K562 (cell line): ENCODE measurements at regions not wholly inside any gene's neighbourhood (a gene's known extent, or its start where the extent isn't known, plus 50 kb on each side); places are given as distances from the start of the nearest gene placed in this dataset.

Experiments used
- ATAC-seq: fragments of 200-7000 bp; cut with Tn5 transposase; 3 replicates; pipeline ENCODE4 v1.9.1; 2020; ENCODE audit warnings: moderate library complexity
- BruUV-seq: library from RNA; stranded (reverse); fragments of 400-500 nt; replicated peaks from 2 replicates; lab custom pipeline; 2021; lab: Mats Ljungman, UMichigan
- CTCF ChIA-PET: fragments of 300-600 bp; formaldehyde crosslinking; extraction: SDS; loops from one replicate; lab custom pipeline; 2021; ENCODE audit warnings: low intra/inter-chr PET ratio; lab: Yijun Ruan, JAX
- POLR2A ChIA-PET: fragments of 300-600, 350-650 bp; sonication (Branson Sonifier 250); formaldehyde crosslinking; extraction: SDS; loops from one replicate; lab custom pipeline; 2021; ENCODE audit warnings: antibody characterized with exemption, inconsistent platforms; lab: Yijun Ruan, JAX
- DNase-seq, 4 experiments: peaks; one replicate each; pipeline versions ENCODE4 v3.0.0 to v3.0.0-alpha.2; 2011 to 2018; ENCODE audit warnings: low spot score in 3 of 4, mixed read lengths in 3 of 4; ENCODE audit errors: extremely low read depth in 1 of 4
- FAIRE-seq: peaks from 2 replicates; lab custom pipeline; 2011; peaks lifted over from hg19 to GRCh38; lab: Jason Lieb, UNC
- H2AFZ ChIP-seq: 2 replicates; pipeline ENCODE4 v1.6.0; 2011; ENCODE audit warnings: low read depth, low read length, control low read depth, inconsistent platforms
- H3K27ac ChIP-seq: fragments of 200-600 bp; 3 replicates; pipeline ENCODE4 v1.8.0; 2011; ENCODE audit warnings: low read depth, mild to moderate bottlenecking, control low read depth, inconsistent platforms, low read length, moderate library complexity, mixed read lengths; ENCODE audit errors: extremely low read depth
- H3K27me3 ChIP-seq, 2 experiments: fragments of 300-600 bp in 1 of 2; 2 replicates in 1 of 2; 3 replicates in 1 of 2; pipeline versions ENCODE4 v1.6.0 to v1.8.0; 2011; ENCODE audit warnings: inconsistent platforms in 2 of 2, low read length in 2 of 2, mild to moderate bottlenecking in 1 of 2, mixed read lengths in 1 of 2, moderate library complexity in 1 of 2; ENCODE audit not compliant: control insufficient read depth in 2 of 2, insufficient read depth in 2 of 2
- H3K36me3 ChIP-seq: fragments of 300-600 bp; 3 replicates; pipeline ENCODE4 v1.8.0; 2011; ENCODE audit warnings: mild to moderate bottlenecking, low read length, inconsistent platforms; ENCODE audit not compliant: control insufficient read depth, insufficient read depth
- H3K4me1 ChIP-seq, 2 experiments: fragments of 200-600 bp in 1 of 2; replicated peaks in 1 of 2; 2 replicates in 1 of 2; 3 replicates in 1 of 2; pipeline versions ENCODE4 v1.5.1 to v1.8.0; 2011; ENCODE audit warnings: inconsistent platforms in 2 of 2, low read length in 2 of 2, mild to moderate bottlenecking in 1 of 2, mixed read lengths in 1 of 2, moderate library complexity in 1 of 2; ENCODE audit not compliant: control insufficient read depth in 2 of 2, insufficient read depth in 2 of 2
- H3K4me2 ChIP-seq: 2 replicates; pipeline ENCODE4 v1.6.1; 2011; ENCODE audit warnings: low read length, control low read depth, inconsistent platforms, mixed read lengths; ENCODE audit not compliant: insufficient read depth
- H3K4me3 ChIP-seq: fragments of 200-600 bp; sonication (generic), shearing (Covaris generic); 2 replicates; pipeline ENCODE4 v1.5.1; 2016; ENCODE audit warnings: control low read depth, inconsistent platforms
- H3K79me2 ChIP-seq: fragments of 200-600 bp; 3 replicates; pipeline ENCODE4 v1.8.0; 2011; ENCODE audit warnings: low read length, inconsistent platforms; ENCODE audit not compliant: control insufficient read depth, insufficient read depth
- H3K9ac ChIP-seq, 2 experiments: 2 replicates each; pipeline versions ENCODE4 v1.6.0 to v1.6.1; 2011; ENCODE audit warnings: low read depth in 2 of 2, low read length in 2 of 2, control low read depth in 1 of 2, inconsistent platforms in 1 of 2, mild to moderate bottlenecking in 1 of 2, mixed read lengths in 1 of 2; ENCODE audit not compliant: insufficient read depth in 1 of 2
- H3K9me1 ChIP-seq: one replicate; pipeline ENCODE4 v1.6.0; 2011; ENCODE audit warnings: inconsistent platforms, mild to moderate bottlenecking, low read length, moderate library complexity; ENCODE audit not compliant: control insufficient read depth, insufficient read depth
- H3K9me3 ChIP-seq: replicated peaks from 2 replicates; pipeline ENCODE4 v1.5.1; 2011; ENCODE audit warnings: low read depth, low read length, inconsistent platforms; ENCODE audit not compliant: control insufficient read depth, insufficient read depth
- H4K20me1 ChIP-seq: replicated peaks from 2 replicates; pipeline ENCODE4 v1.6.1; 2011; ENCODE audit warnings: low read length, inconsistent platforms, mixed read lengths; ENCODE audit not compliant: control insufficient read depth, insufficient read depth
- BDP1 ChIP-seq: IDR thresholded peaks from 3 replicates; pipeline ENCODE4 v1.6.1; 2011; ENCODE audit not compliant: insufficient read length, insufficient read depth
- CEBPG ChIP-seq, 3 experiments: fragments of 200-800 bp in 1 of 3; sonication (Bioruptor generic) in 1 of 3; sonication (generic) in 1 of 3; formaldehyde crosslinking in 1 of 3; IDR thresholded peaks in 2 of 3; conservative IDR thresholded peaks in 1 of 3; 2 replicates each; pipeline versions ENCODE4 v1.6.1 to v1.8.0; 2016 to 2022; ENCODE audit warnings: missing compliant biosample characterization in 2 of 3, missing genetic modification characterization in 2 of 3, mild to moderate bottlenecking in 1 of 3, missing genetic modification reagents in 1 of 3
- GABPA ChIP-seq: fragments of 200-800 bp; sonication (Bioruptor generic); conservative IDR thresholded peaks from 2 replicates; pipeline ENCODE4 v1.6.1; 2016; ENCODE audit warnings: low read depth, missing genetic modification characterization, missing compliant biosample characterization
- GTF2F1 ChIP-seq: IDR thresholded peaks from 2 replicates; pipeline ENCODE4 v1.6.1; 2011; ENCODE audit warnings: low read depth, low read length, improper control_type of control experiment
- HNRNPK ChIP-seq: fragments of 200-400 bp; formaldehyde crosslinking; IDR thresholded peaks from one replicate; pipeline ENCODE4 v1.6.1; 2018; ENCODE audit warnings: mild to moderate bottlenecking, low read depth, low read length; ENCODE audit not compliant: poor library complexity, severe bottlenecking
- MEF2A ChIP-seq: IDR thresholded peaks from 2 replicates; pipeline ENCODE4 v1.6.1; 2011; ENCODE audit warnings: low read depth, mild to moderate bottlenecking, low read length, moderate library complexity; ENCODE audit not compliant: control insufficient read depth
- POLR2AphosphoS5 ChIP-seq: IDR thresholded peaks from 2 replicates; pipeline ENCODE4 v1.6.1; 2011; ENCODE audit warnings: mild to moderate bottlenecking, low read depth, low read length, moderate library complexity; ENCODE audit not compliant: control insufficient read depth, insufficient read depth
- PURB ChIP-seq: sonication (generic); formaldehyde crosslinking; IDR thresholded peaks from 2 replicates; pipeline ENCODE4 v1.9.0; 2021; ENCODE audit warnings: low read depth, mild to moderate bottlenecking, missing genetic modification reagents
- RBM22 ChIP-seq: fragments of 200-400 bp; formaldehyde crosslinking; IDR thresholded peaks from 2 replicates; pipeline ENCODE4 v1.6.1; 2018; ENCODE audit warnings: low read length, low read depth; ENCODE audit not compliant: poor library complexity, severe bottlenecking
- TAF15 ChIP-seq: fragments of 200-400 bp; formaldehyde crosslinking; IDR thresholded peaks from 2 replicates; pipeline ENCODE4 v1.6.1; 2017; ENCODE audit warnings: mild to moderate bottlenecking, low read depth, low read length, moderate library complexity
- ZNF146 ChIP-seq: IDR thresholded peaks from one replicate; pipeline ENCODE4 v1.6.1; 2018; ENCODE audit warnings: missing compliant biosample characterization; ENCODE audit not compliant: unreplicated experiment
- ZNF41 ChIP-seq: fragments of 250-450 bp; sonication (Bioruptor Pico); conservative IDR thresholded peaks from 2 replicates; pipeline ENCODE4 v1.4.0; 2020; ENCODE audit warnings: mild to moderate bottlenecking
- ZNF444 ChIP-seq: fragments of 250-450 bp; sonication (Bioruptor Pico); IDR thresholded peaks from 2 replicates; pipeline ENCODE4 v1.4.0; 2020; ENCODE audit warnings: mild to moderate bottlenecking, moderate library complexity
- ZNF507 ChIP-seq: conservative IDR thresholded peaks from 2 replicates; pipeline ENCODE4 v1.6.1; 2017; ENCODE audit warnings: missing genetic modification characterization, missing compliant biosample characterization
- ZSCAN32 ChIP-seq: fragments of 450-650 bp; formaldehyde crosslinking; IDR thresholded peaks from 2 replicates; pipeline ENCODE4 v1.4.0; 2020; ENCODE audit warnings: mild to moderate bottlenecking, moderate library complexity
- WGBS: fragments of 100-300 bp; shearing (Covaris generic); methylation state at CpG from one replicate; pipeline ENCODE4 v1.1.6; 2016; ENCODE audit warnings: low coverage, mixed read lengths; ENCODE audit not compliant: insufficient coverage; ENCODE audit errors: missing lambda C conversion rate; 5-methylcytosine and 5-hydroxymethylcytosine counted together
- in situ Hi-C: fragments of 300-500 bp; cut with MboI; formaldehyde crosslinking; loops from 4 replicates; pipeline ENCODE4 v1.15.0; 2018; ENCODE audit warnings: inconsistent platforms, mixed read lengths
- intact Hi-C: fragments of 100-400 bp; cut with micrococcal nuclease; formaldehyde crosslinking; loops from 2 replicates; pipeline ENCODE4 v1.14.2; 2022
- TF ChIP-seq, protein P1 (sequence below): sonication (generic); formaldehyde crosslinking; IDR thresholded peaks from 2 replicates; pipeline ENCODE4 v1.8.0; 2022; ENCODE audit warnings: mild to moderate bottlenecking, missing genetic modification reagents

DNA sequence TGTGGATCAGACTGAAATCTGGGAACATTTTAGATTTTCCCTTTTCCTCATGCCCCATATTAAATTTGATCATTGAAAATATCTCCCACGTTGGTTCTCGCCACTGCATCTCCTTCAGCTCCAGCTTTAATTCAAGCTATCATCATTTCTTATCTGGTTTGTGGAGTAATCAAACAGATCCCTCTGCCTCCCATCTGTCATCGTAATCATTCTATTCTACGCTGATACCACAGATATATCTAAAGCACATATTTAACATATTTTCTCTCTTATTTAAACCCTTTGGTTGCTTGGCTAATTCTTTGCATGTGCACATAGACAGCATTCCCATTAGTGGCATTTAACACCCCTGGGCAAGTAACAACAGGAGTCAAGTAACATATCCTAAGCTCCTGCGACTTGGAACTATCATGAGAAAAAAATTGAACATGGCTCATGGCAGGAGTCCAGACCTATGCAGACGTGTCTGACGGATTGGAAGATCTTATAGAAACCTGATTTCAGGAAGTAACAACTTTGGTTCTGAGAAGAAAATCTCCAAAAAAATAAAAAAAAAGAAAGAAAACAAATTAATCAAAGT lies 158.8 kb upstream of the KYNU start (continued):
- TF ChIP-seq, protein P1, sequence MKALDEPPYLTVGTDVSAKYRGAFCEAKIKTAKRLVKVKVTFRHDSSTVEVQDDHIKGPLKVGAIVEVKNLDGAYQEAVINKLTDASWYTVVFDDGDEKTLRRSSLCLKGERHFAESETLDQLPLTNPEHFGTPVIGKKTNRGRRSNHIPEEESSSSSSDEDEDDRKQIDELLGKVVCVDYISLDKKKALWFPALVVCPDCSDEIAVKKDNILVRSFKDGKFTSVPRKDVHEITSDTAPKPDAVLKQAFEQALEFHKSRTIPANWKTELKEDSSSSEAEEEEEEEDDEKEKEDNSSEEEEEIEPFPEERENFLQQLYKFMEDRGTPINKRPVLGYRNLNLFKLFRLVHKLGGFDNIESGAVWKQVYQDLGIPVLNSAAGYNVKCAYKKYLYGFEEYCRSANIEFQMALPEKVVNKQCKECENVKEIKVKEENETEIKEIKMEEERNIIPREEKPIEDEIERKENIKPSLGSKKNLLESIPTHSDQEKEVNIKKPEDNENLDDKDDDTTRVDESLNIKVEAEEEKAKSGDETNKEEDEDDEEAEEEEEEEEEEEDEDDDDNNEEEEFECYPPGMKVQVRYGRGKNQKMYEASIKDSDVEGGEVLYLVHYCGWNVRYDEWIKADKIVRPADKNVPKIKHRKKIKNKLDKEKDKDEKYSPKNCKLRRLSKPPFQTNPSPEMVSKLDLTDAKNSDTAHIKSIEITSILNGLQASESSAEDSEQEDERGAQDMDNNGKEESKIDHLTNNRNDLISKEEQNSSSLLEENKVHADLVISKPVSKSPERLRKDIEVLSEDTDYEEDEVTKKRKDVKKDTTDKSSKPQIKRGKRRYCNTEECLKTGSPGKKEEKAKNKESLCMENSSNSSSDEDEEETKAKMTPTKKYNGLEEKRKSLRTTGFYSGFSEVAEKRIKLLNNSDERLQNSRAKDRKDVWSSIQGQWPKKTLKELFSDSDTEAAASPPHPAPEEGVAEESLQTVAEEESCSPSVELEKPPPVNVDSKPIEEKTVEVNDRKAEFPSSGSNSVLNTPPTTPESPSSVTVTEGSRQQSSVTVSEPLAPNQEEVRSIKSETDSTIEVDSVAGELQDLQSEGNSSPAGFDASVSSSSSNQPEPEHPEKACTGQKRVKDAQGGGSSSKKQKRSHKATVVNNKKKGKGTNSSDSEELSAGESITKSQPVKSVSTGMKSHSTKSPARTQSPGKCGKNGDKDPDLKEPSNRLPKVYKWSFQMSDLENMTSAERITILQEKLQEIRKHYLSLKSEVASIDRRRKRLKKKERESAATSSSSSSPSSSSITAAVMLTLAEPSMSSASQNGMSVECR (CRISPR knock-in tag): no peak
- TF ChIP-seq RBM22 (no peak), BDP1 (no peak)

DNA sequence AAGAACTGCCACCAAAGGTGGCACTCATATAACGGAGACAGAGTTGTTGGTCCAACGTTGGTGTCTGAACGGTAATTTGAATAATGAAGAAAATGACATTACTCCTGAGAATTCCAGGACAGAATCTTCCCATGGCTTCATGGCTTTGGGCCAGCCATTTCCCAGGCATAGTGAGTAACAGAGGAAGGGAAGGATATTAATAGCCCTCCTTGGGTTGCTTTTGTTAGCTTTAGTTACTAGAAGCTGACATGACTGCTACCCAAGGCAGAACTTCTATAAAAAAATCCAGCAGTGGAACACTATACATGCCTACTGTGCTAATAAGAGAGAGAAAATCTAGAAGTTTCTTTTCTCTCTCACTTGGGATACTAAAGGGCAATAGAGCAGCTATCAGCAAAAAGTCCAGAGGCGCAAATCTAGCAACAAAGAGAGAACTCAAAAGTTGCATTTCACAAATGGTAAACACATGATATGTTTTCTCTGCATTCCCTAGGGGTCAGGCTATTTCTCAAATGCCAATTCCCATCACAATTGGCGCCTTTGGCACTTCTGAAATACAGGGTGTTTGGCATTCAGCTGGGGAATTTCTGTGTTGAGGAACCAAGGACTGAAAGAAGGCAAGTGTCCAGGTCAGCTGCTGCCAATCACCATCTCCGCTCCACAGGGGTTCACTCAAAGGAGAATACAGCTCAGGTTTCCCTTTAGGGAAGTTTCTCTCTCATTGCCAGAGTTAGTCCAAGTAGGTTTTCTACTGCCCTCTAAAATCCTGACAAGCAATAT lies 160.8 kb upstream of the KYNU start:
- H3K9ac ChIP-seq: no peak overlapping the region
- ATAC-seq: no peak
- no peaks in the 10 kb centered on the region for H3K4me1 ChIP-seq
- H3K4me3 ChIP-seq: no peak overlapping the region
- no peak overlapping the region for H2AFZ ChIP-seq
- intact Hi-C loops (no loop called here), in situ Hi-C loops (no loop called here)
- 8% methylated on average over 6 of the region's 6 CpGs for WGBS
- no peak overlapping the region for H3K27ac ChIP-seq
- no peaks in the 10 kb centered on the region for H3K9me3 ChIP-seq
- POLR2A ChIA-PET: no interaction called here
- H3K79me2 ChIP-seq: no peaks in the 10 kb centered on the region
- CTCF ChIA-PET: no interaction called here
- H3K9me1 ChIP-seq: no peaks in the 10 kb centered on the region
- no TSS peak for BruUV-seq
- H3K27me3 ChIP-seq: no peaks in the 10 kb centered on the region
- DNase-seq: no peak
- no peak overlapping the region for H3K4me2 ChIP-seq
- H3K36me3 ChIP-seq: no peaks in the 10 kb centered on the region
- no peaks in the 10 kb centered on the region for H4K20me1 ChIP-seq
- no peak for FAIRE-seq
- TF ChIP-seq ZNF507 (tag): no peak
- TF ChIP-seq TAF15: no peak
- no peak for TF ChIP-seq POLR2AphosphoS5
- TF ChIP-seq ZNF444 (CRISPR knock-in tag): no peak
- no peak for TF ChIP-seq ZSCAN32
- no peak for TF ChIP-seq PURB (CRISPR knock-in tag)
- no peak for TF ChIP-seq GABPA
- TF ChIP-seq CEBPG (CRISPR knock-in tag; IDR thresholded peaks at IDR 0.05): no peak
- TF ChIP-seq CEBPG (tag; conservative IDR thresholded peaks at IDR 0.05 in 1 of 2, IDR thresholded peaks at IDR 0.05 in 1 of 2): no peak
- no peak for TF ChIP-seq MEF2A
- TF ChIP-seq ZNF146 (CRISPR knock-in tag): no peak
- TF ChIP-seq ZNF41: no peak
- TF ChIP-seq HNRNPK: no peak
- no peak for TF ChIP-seq GTF2F1
